AG04449 (cell line): ENCODE measurements at regions not wholly inside any gene's neighbourhood (a gene's known extent, or its start where the extent isn't known, plus 50 kb on each side); places are given as distances from the start of the nearest gene placed in this dataset.

ENCODE experiments used
- CTCF ChIA-PET: fragments of 350-600 bp; formaldehyde crosslinking; extraction: SDS; loops from one replicate; lab custom pipeline; 2021; ENCODE audit warnings: antibody characterized with exemption; lab: Yijun Ruan, JAX
- POLR2A ChIA-PET: fragments of 400-600, 350-600 bp; formaldehyde crosslinking; extraction: SDS; loops from one replicate; lab custom pipeline; 2020; ENCODE audit warnings: antibody characterized with exemption, inconsistent platforms; lab: Yijun Ruan, JAX
- DNase-seq: peaks from one replicate; pipeline ENCODE4 v3.0.0-alpha.2; 2010; ENCODE audit warnings: low read depth, low spot score
- H3K4me3 ChIP-seq: 2 replicates; pipeline ENCODE4 v1.5.1; 2011; ENCODE audit warnings: low read depth, mild to moderate bottlenecking, control low read depth, low read length
- CTCF ChIP-seq: IDR thresholded peaks from one replicate; pipeline ENCODE4 v1.5.1; 2011; ENCODE audit warnings: mild to moderate bottlenecking, moderate library complexity, low read length, control low read depth, inconsistent platforms; ENCODE audit not compliant: insufficient read depth; ENCODE audit errors: missing control alignments

GRCh38 chr18:25621144-25621543, 269.2 kb upstream of the ZNF521 start:
- ChIA-PET POLR2A (no interaction called here), CTCF (no interaction called here)
- no peak overlapping the region for H3K4me3 ChIP-seq
- no peak for DNase-seq
- no peak for TF ChIP-seq CTCF

- CTCF ChIA-PET = no interaction called here
- no peak for TF ChIP-seq CTCF
- H3K4me3 ChIP-seq = no peak overlapping the region
- DNase-seq = no peak
- POLR2A ChIA-PET = no interaction called here
These were observed 262.2 kb upstream of the ZNF521 start for GRCh38 chr18:25614168-25614567.

- H3K4me3 ChIP-seq = no peak overlapping the region
- ChIA-PET CTCF (no interaction called here), POLR2A (no interaction called here)
- no peak for TF ChIP-seq CTCF
- no peak for DNase-seq
These were observed 260.5 kb upstream of the ZNF521 start for GRCh38 chr18:25612466-25612865.

DNA sequence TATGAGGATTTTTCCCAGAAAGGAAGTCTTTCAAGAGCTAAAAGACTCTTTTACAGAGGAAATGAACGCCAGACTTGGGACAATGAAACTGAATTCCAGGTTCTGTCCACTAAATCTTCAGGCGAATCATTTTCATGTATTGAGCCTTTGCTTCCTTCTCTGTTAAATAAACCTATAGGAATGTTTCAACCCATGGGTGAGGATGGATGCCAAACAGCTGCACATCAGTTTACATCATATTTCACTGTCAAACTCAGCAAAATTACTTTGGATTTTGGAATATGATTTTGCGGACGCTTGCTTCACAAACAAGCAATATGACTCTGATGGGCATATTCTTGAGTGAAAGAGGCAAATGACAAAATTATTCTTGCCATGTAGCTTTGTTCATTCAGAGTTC, 256.1 kb upstream of the ZNF521 start:
- no peak for TF ChIP-seq CTCF
- ChIA-PET CTCF (no interaction called here), POLR2A (no interaction called here)
- no peak overlapping the region for H3K4me3 ChIP-seq
- DNase-seq = no peak

DNA sequence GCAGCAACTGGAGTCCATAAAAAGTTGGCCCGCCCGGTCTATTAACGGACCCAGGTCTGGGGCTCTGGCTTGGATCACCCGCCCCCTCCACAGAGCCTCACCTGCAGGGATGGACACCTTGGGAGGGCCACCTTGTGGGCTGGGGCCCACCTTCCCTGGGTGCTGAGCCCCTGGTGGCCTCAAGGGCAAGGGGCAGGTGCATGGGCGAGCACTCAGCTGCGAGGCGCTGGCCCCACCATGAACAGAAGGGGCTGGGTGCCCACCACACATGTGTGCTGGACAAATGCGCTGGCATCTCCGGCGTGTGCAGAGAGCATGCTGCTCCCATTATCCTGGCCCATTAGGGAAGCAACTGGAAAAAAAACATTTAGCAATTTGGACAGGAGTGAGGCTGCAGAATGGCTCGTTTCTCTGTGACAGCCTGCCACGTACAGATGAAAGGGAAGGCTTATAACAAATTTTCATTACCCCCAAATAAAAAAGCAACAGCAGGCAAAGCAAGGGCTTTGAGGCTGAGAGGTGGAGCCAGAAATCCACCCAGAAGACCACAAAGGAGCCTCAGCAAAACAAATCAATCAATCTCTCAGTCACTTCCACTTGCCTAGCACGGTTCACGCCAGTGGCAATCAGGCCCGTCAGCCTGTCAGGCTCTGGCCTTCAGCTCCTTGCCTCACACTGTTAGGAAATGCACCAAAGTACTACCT, 253.1 kb upstream of the ZNF521 start:
- no peak overlapping the region for H3K4me3 ChIP-seq
- no peak for DNase-seq
- ChIA-PET CTCF (no interaction called here), POLR2A (no interaction called here)
- no peak for TF ChIP-seq CTCF

DNA sequence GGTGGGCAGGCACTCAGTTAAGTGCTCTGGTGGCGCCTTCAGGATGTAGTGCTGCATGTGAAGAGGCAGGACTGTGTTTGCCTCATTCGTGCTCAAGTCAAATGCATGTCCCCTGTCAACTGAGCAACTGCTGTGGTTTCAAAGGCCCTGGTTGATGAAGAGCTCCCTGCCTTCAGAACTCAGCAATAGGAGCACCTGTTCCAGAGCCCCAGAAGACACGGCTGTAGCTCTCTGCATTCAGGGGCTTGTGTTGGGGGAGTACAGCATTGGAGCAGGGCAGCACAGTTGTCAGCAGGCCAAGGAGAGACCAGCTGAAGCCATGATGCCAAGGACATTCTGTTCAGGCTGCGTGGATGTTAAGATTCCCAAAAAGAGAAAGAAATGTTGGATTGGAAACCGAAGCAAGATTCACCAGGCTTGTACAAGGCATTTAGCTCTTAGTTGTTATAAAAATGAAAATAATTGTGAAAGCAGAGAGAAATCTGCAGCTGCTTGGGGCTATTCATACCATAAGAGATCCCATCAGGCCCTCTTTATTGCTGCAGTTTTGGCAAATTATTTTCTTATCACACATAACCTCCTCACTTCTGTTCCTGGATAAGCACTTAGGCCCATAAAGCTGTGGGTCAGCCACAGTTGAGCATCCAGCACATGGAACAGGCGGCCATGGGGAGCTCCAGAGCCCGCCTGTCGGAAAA, 252.4 kb upstream of the ZNF521 start:
- H3K4me3 ChIP-seq = no peak overlapping the region
- ChIA-PET CTCF (no interaction called here), POLR2A (no interaction called here)
- DNase-seq = no peak
- no peak for TF ChIP-seq CTCF
